Left ventricle myocardium inferior (tissue), 1 donor: ENCODE measurements at regions not wholly inside any gene's neighbourhood (a gene's known extent, or its start where the extent isn't known, plus 50 kb on each side); places are given as distances from the start of the nearest gene placed in this dataset.

ENCODE experiments used
- DNase-seq: peaks from one replicate; pipeline ENCODE4 v3.0.0-alpha.2; 2020
- H3K27ac ChIP-seq: fragments of 200-600 bp; replicated peaks from 2 replicates; pipeline ENCODE4 v1.8.0; 2021
- H3K27me3 ChIP-seq: fragments of 200-600 bp; 2 replicates; pipeline ENCODE4 v1.8.0; 2021; ENCODE audit warnings: low read depth
- H3K36me3 ChIP-seq: fragments of 200-600 bp; 2 replicates; pipeline ENCODE4 v1.8.0; 2021
- H3K4me1 ChIP-seq: fragments of 200-600 bp; 2 replicates; pipeline ENCODE4 v1.8.0; 2021
- H3K4me3 ChIP-seq: fragments of 200-600 bp; 2 replicates; pipeline ENCODE4 v1.8.0; 2021; ENCODE audit warnings: mild to moderate bottlenecking, moderate library complexity
- H3K9me3 ChIP-seq: fragments of 200-600 bp; replicated peaks from 2 replicates; pipeline ENCODE4 v1.8.0; 2021
- intact Hi-C: fragments of 100-400 bp; cut with micrococcal nuclease; formaldehyde crosslinking; loops from one replicate; pipeline ENCODE4 v1.11.0; 2022
- TF ChIP-seq, protein P1 (sequence below): fragments of 200-600 bp; IDR thresholded peaks from 2 replicates; pipeline ENCODE4 v1.8.0; 2021; ENCODE audit warnings: antibody characterized with exemption, mild to moderate bottlenecking, borderline replicate concordance
- donor health status: DM: no; HTN: yes; CAD: no; lungs with severe emphysema.

DNA sequence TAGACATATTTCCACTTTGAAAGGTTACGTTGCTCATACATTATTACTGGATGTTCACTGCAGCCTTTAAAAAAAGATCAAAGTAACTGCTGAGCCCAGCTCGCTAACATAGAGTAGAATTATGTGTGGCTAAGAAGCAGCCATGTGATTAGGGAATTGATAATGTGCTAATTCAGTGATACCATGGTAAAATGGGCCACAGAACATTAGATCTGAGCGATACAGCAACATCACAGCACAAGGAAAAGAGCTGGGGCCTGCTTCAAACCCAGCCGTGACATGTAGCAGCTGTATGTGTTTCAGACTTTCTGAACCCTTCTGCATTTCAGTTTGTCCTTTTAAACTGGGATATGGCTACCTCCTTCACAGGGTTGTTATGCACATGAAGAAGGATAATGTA lies 92.3 kb upstream of the LMNTD1 start:
- no peak for DNase-seq
- intact Hi-C loops: no loop called here
- peaks cover 7% of the 10 kb centered on the region for H3K27me3 ChIP-seq

GRCh38 chr12:25651931-25652330 lies 98.8 kb upstream of the LMNTD1 start:
- Histone ChIP-seq H3K27me3 (peaks cover 7% of the 10 kb centered on the region), H3K9me3 (no peaks in the 10 kb centered on the region), H3K36me3 (no peaks in the 10 kb centered on the region), H3K27ac (no peak overlapping the region), H3K4me3 (no peak overlapping the region), H3K4me1 (peaks cover 4% of the 10 kb centered on the region)
- intact Hi-C loops: no loop called here
- DNase-seq: no peak
- TF ChIP-seq, protein P1, sequence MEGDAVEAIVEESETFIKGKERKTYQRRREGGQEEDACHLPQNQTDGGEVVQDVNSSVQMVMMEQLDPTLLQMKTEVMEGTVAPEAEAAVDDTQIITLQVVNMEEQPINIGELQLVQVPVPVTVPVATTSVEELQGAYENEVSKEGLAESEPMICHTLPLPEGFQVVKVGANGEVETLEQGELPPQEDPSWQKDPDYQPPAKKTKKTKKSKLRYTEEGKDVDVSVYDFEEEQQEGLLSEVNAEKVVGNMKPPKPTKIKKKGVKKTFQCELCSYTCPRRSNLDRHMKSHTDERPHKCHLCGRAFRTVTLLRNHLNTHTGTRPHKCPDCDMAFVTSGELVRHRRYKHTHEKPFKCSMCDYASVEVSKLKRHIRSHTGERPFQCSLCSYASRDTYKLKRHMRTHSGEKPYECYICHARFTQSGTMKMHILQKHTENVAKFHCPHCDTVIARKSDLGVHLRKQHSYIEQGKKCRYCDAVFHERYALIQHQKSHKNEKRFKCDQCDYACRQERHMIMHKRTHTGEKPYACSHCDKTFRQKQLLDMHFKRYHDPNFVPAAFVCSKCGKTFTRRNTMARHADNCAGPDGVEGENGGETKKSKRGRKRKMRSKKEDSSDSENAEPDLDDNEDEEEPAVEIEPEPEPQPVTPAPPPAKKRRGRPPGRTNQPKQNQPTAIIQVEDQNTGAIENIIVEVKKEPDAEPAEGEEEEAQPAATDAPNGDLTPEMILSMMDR: no peak

More for the DNA sequence above, 92.3 kb upstream of the LMNTD1 start:
- Histone ChIP-seq H3K4me1 (peaks cover 4% of the 10 kb centered on the region), H3K4me3 (no peak overlapping the region), H3K27ac (no peak overlapping the region), H3K9me3 (no peaks in the 10 kb centered on the region), H3K36me3 (no peaks in the 10 kb centered on the region)
- TF ChIP-seq, protein P1: no peak

DNA sequence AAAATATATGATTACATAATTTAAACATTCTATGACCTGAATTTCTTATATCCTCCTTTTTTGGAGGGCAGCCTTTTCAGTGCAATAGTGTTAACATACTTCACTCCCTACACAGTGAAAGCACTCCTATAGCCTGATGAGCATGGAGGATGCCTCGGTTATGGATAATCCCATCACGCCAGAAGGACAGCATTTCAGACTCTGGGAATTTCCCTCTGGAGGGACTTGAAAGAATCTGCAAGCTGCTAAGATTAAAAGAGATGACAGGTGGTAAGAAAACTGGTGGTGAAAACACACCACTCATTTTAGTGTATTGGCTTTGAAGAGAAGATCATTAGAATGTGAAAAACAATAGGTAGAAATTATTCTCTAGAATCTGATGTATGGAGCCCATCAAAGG lies 99.3 kb upstream of the LMNTD1 start:
- no peak overlapping the region for H3K4me3 ChIP-seq
- no peak overlapping the region for H3K27ac ChIP-seq
- H3K36me3 ChIP-seq: no peaks in the 10 kb centered on the region
- intact Hi-C loops: no loop called here
- peaks cover 4% of the 10 kb centered on the region for H3K4me1 ChIP-seq
- no peaks in the 10 kb centered on the region for H3K9me3 ChIP-seq
- TF ChIP-seq, protein P1: no peak
- no peak for DNase-seq
- H3K27me3 ChIP-seq: peaks cover 4% of the 10 kb centered on the region

DNA sequence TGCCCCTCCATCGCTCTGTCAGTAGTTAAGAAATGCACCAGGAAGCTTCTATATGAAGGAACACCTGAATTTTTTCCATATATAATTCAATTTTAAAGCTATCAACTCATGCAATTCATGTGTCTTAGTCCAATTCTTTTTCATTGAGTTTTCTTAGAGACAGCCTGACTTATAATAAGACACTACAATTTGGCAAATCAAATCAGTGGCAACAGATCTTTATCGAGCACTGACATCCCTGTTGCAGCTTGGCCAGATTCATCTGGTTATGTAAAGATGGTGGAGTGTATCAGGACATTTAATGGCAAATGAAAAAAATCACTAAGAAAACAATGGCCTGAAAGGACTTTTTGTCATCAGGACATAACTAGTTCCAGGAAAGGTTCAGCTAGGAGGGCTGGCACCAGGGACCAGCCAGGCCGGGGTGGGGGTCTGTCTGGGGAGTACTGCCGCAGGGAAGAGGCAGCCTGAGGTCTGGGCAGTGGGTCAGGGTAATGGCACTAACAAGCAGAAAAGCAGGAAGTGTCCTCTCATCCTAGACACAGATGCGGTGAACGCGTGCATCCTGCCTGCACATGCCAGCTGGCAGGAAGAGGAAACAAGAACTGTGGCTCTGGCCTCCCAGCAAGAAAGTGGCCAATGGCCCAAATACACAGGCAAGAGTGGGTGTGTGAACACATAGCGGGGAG lies 100.5 kb upstream of the LMNTD1 start:
- TF ChIP-seq, protein P1: no peak
- Histone ChIP-seq H3K4me1 (peaks cover 2% of the 10 kb centered on the region), H3K27me3 (no peaks in the 10 kb centered on the region), H3K4me3 (no peak overlapping the region), H3K9me3 (no peaks in the 10 kb centered on the region), H3K27ac (no peak overlapping the region), H3K36me3 (no peaks in the 10 kb centered on the region)
- no peak for DNase-seq
- intact Hi-C loops: no loop called here

GRCh38 chr12:25655702-25656101 lies 102.6 kb upstream of the LMNTD1 start:
- Histone ChIP-seq H3K27me3 (no peaks in the 10 kb centered on the region), H3K27ac (no peak overlapping the region), H3K4me1 (no peaks in the 10 kb centered on the region), H3K36me3 (no peaks in the 10 kb centered on the region), H3K9me3 (no peaks in the 10 kb centered on the region), H3K4me3 (no peak overlapping the region)
- intact Hi-C loops: no loop called here
- TF ChIP-seq, protein P1: no peak
- DNase-seq: no peak

GRCh38 chr12:25659621-25660020 lies 106.5 kb upstream of the LMNTD1 start:
- peaks cover 7% of the 10 kb centered on the region for H3K9me3 ChIP-seq
- no peak overlapping the region for H3K27ac ChIP-seq
- H3K4me3 ChIP-seq: no peak overlapping the region
- no peaks in the 10 kb centered on the region for H3K36me3 ChIP-seq
- intact Hi-C loops: no loop called here
- no peaks in the 10 kb centered on the region for H3K27me3 ChIP-seq
- H3K4me1 ChIP-seq: no peaks in the 10 kb centered on the region
- no peak for DNase-seq
- TF ChIP-seq, protein P1: no peak
